NT2/D1 (cell line): ENCODE measurements at regions not wholly inside any gene's neighbourhood (a gene's known extent, or its start where the extent isn't known, plus 50 kb on each side); places are given as distances from the start of the nearest gene placed in this dataset.

ENCODE experiments used
- YY1 ChIP-seq: IDR thresholded peaks from 2 replicates; pipeline ENCODE4 v1.6.1; 2011; ENCODE audit not compliant: insufficient read length, insufficient read depth
- ZNF274 ChIP-seq: IDR thresholded peaks from 2 replicates; pipeline ENCODE4 v1.6.1; 2011; ENCODE audit warnings: mild to moderate bottlenecking, low read depth, low read length

- TF ChIP-seq ZNF274 (no peak), YY1 (no peak)
Measured at GRCh38 chr5:28117691-28118090, 1079.3 kb upstream of the CDH9 start.
